CD4-positive, alpha-beta T cell treated with Interleukin-15 for 4 hours (primary cell): ENCODE measurements at regions not wholly inside any gene's neighbourhood (a gene's known extent, or its start where the extent isn't known, plus 50 kb on each side); places are given as distances from the start of the nearest gene placed in this dataset.

Experiments
- DNase-seq: peaks from one replicate; pipeline ENCODE4 v3.0.0-alpha.2; 2020; ENCODE audit warnings: low spot score

DNA sequence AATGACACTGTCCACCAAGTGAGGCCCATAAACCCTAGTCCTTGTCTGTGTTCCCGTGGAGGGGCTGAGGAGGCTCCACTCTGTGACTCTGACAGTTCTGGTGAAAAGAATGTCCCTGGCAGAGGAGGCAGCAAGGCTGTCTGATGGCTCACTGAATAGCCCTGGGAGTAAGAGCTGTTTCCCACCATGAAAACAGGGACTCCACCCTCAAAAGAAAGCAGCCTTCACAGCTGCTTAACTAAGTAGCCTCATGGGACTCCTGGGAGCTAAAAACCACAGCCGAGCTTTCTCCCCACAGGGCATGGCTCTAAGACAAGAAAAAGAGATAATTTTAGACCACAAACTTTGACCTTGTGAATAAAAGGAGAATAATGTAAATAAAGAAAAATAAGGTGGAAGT lies 135.1 kb upstream of the FRY start:
- DNase-seq = no peak

DNA sequence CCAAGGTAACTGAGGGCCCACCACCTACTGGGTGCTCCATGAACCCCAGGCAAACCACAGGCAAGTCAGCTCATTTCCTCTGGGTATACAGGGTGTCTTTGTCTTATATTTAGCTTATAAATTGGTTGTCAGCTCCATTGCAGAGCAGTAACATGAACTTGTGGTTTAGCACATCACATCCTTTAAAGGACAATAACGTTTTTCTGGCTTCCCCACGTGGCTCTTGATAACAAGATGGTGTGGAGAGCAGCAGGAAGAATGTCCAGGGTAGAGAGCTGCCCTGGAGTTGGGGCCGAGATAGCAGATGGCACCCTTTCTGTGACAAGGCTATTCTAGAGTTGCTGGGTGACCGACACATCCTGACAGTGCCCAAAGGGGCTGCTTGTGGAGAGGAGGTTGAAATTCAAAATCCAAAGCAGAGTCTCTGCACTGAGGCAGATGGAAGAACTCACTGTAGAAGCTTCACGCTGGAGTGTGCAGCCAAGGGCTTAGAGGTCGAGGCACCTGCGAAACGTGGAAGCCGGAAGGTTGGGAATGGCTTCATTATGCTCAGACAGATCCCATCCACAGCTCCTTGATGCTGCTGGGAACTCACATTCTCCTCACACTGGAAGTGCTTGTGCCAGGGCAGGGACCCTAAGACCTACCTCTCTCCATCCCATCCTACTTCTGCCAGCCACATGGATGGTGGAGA lies 133.0 kb upstream of the FRY start:
- DNase-seq = no peak

DNA sequence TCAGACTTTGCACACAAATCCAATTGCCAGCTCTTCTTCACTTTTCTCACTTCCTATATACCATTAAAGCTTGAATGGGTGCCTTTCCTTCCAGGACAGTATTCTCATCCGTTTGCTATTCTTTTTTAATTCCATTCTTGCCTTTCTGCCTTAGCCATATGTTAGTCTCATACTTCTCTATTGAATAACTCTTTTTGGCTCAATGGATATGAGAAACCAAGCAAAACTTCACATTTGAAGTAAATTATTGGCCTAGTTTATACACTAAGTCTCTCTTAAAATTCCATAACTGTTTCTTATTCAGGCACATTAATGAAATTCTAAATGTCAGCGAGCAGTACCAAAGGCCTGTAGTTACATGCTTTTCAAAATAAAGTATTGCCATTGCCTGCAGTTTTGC lies 129.6 kb upstream of the FRY start:
- no peak for DNase-seq

DNA sequence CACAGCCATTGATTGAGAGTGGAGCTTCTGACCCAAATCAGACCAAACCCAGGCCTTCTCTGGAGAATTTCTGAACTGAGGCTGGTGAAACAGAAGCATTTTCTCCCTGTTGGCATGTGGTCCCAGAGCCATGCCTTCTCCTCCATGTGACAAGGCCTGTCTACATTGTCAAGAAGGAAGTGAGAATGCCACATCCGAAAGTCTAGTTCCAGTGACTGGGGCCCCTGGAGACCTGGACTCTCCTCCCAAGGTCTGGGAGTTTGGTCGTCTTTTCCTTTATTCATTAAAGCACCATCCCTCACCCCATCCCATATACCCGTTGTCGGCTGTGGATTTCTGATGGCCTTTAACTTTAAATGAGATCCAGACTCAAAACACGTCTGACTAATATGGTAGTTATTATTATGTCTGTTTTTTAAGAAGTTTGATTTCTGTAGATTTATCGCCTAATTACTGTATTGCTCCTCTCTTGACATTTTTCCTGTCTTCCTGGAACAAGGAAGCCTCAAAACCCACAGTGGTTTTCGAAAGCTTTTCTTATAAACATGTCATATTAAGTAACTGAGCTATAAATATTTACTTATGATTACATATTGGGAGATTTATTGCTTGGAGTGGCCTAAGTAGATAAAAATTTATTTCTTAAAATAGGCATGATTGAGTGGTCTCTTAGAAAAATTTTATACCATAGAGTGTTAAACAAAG lies 128.3 kb upstream of the FRY start:
- peak; percentile 10 for DNase-seq

- DNase-seq = no peak
Measured at GRCh38 chr13:31904941-31905824, 126.4 kb upstream of the FRY start.

- no peak for DNase-seq
Measured at GRCh38 chr13:31905961-31906360, 125.6 kb upstream of the FRY start.

DNA sequence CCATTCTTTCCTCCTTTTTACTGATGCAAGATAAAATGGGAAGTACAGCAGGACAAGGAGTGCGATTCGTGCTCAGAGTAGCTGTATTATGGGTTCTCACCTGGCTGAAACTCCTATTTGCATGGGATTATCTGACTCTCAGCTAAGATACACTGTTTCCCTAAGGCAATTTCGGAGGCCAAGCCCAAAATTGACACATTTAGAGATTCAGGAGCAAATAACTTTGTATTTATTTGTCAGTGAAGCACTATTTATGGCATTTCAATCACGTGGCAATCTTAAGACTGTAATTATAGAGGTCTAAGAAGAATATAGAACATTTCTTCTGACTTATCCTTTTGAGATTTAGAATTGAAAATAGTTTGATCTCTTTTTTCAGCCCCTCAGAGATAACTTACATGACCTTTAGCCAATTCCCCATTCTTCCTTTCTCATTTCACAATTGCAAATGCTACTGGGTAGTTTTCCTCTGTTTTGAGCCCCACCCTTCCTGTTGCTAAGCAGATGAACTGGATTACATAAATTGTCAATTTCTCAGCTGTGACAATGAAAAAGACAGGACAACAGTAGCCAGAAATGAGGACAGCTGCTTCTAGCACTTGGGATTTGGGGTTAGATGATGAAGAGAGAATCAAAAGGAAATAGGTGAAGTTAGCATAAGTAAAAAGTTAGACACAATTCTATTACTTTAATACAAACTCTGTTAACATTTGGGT lies 122.7 kb upstream of the FRY start:
- peak; percentile 12 for DNase-seq

- peak; percentile 61 for DNase-seq
Measured at GRCh38 chr13:31909864-31910551, 121.6 kb upstream of the FRY start.

GRCh38 chr13:31910633-31911032 lies 120.9 kb upstream of the FRY start:
- DNase-seq = no peak

GRCh38 chr13:31912647-31913401 lies 118.8 kb upstream of the FRY start:
- DNase-seq = no peak

- no peak for DNase-seq
Measured at GRCh38 chr13:31913459-31913858, 118.1 kb upstream of the FRY start.

DNA sequence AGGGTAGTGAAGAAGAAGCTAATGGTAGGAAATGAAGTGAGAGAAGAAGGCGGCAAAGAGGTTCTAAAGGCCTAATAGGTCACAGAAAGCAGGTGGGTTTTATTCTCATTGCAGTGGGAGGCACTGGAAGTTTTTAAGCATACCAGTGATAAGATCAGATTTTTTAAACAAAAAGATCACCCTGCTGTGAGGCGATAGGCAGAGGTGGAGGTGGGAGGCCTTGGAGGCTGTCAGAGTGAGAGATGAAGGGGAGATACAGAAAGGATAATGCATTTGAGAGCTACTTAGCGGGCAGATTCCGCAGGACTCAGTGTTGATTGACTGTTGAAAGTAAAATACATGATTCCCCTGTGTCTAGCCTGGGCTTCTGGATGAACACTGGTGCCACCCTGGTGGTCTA lies 116.7 kb upstream of the FRY start:
- no peak for DNase-seq

DNA sequence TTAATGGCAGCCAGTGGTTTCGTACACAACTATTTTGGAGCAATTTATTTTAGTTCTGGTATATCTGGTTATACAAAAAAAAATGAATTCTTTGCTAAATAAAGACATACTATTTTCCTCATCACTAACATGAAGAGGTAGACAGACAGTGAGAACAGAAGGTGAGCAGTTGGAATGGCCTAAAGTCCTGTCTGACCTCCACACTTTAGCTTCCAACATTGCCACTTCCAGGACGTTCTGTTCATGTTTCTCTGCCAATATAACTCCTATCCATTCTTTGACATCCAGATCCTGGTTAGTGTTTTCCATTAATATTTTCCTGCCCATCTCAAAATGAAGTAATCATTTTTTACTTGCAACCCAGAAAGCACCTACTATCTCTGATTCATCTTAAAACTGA lies 112.9 kb upstream of the FRY start:
- no peak for DNase-seq

DNA sequence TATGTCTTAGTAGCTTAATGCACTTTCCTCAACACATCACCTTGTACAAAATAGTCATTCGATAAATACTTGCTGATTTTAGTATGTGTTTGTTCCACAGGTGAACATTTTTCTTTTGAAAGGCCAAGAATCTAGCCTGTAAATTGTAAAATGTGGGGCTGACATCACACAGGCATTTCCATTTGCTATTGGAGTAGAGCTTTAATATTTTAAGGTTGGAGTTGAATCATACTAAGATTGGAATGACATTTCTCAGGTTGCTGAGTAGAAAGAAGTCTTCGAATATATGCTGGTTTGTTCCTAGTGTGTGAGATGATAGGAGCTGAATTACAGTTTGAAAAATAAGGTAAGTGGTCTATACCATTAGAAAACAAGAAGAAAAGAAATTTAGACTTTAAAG lies 112.3 kb upstream of the FRY start:
- DNase-seq = no peak

DNA sequence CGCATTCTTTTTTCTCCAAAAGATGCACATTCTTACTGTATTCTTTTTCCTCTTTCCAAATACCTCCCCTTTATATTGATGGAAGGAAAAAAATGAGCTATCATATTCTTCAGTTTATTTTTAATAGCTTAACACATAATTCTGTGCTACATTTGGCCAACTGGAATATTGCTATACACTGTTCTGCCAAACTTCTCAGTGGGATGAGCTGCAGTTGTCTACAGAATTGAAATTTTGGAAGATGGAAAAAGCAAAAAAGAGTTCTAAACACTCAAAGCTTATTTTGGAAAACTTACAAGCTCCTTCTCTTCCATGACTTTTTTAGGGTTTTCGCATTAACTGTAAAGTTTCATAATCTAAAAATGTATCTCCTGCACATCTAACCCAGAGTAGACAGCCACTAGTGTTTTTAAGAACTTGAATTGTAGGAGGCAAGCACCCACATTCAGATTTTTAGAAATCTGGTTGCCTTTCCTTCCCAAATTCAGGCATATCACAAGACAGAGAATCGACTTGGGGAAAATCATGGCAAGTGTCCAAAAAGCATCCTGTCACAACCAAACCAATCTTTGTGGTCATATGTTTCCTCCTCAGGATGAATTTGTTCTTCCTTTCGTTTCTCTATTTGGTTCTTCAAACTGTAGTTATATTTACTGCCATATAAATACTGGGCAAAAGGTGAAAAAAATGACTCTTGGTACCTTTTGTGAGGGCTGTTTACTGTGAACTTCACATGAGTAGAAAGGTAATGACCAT lies 111.4 kb upstream of the FRY start:
- DNase-seq = no peak

DNA sequence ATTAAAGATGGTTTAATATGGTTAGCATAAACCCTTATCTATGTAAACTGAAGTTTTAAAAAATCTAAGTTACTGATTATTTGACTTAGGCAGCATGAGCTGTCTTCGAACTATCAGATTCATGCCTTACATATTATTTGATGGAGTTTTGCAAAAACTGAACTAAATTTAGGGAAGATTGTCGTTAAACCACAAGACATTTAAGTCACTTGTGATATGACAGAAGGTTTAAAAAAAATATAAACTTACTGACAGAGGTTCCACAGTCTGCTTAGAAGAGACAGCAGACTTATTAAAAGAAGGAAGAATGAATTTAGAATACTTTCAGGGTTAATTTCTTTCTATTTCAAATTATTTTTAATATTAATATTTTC lies 110.9 kb upstream of the FRY start:
- DNase-seq = no peak

- no peak for DNase-seq
Measured at GRCh38 chr13:31922724-31923123, 108.8 kb upstream of the FRY start.

DNA sequence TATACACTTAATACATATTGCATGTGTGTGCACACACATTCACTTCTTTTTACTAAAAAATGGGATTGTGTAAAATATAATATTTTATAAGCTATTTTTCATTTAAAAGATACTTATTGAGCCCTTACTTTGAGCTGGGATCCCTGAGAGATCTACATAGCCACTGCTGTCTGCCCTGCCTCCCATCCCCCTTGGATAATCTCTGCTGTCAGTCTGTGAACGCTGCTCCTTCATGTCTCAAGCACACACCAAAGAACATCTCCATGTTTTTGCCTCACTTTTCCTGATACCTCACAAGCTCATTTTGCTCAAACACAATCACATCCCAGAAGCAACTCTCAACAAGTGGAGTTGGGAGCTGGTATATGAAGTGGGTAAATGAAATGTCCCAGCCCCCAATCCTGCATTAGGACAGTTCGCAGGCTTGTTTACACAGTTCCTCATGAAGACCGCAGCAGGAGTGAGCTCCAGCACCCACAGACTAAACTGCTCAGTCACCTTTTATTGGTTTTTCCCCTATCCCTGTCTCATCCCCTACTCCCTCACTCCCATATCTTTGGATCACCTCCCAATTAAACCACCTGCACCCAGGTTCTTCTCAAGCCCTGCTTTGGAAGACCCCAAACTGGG lies 108.3 kb upstream of the FRY start:
- DNase-seq = no peak

DNA sequence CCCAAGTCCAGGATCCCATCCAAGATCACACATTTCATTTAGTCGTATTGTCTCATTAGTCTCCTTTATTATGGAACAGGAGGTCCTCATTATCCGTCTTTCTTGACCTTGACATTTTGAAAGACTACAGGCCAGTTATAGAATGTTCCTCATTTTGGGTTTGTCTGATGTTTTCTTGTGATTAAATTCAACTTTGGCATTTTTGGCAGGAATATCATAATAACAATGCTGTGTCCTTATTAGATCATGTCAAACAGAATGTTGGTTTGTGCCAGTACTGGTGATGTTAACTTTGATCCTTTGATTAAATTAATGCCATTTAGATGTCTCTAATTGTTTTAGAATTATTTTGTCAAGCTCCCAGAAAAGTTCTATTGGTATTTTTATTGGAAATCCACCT lies 106.5 kb upstream of the FRY start:
- no peak for DNase-seq

- no peak for DNase-seq
Measured at GRCh38 chr13:31927219-31927653, 104.3 kb upstream of the FRY start.
